Tibial nerve (tissue), 4 donors: ENCODE measurements at regions not wholly inside any gene's neighbourhood (a gene's known extent, or its start where the extent isn't known, plus 50 kb on each side); places are given as distances from the start of the nearest gene placed in this dataset.

Source experiments
- DNase-seq, 2 donors: peaks; one replicate each; pipeline ENCODE4 v3.0.0-alpha.2; 2019; ENCODE audit warnings: low spot score in 2 of 2
- H3K27ac ChIP-seq, 4 donors: fragments of 200-600 bp; sonication (generic) in 3 of 4; one replicate each; pipeline ENCODE4 v1.5.1; 2017 to 2019; ENCODE audit warnings: mild to moderate bottlenecking in 1 of 4
- H3K27me3 ChIP-seq, 2 donors: fragments of 200-600 bp; sonication (generic) in 1 of 2; one replicate each; pipeline versions ENCODE4 v1.5.1 to v1.6.0; 2017 to 2019
- H3K36me3 ChIP-seq, 3 donors: fragments of 200-600 bp; sonication (generic); one replicate each; pipeline ENCODE4 v1.5.1; 2018 to 2019
- H3K4me1 ChIP-seq, 4 donors: fragments of 200-600 bp; sonication (generic) in 3 of 4; one replicate each; pipeline ENCODE4 v1.5.1; 2017 to 2019
- H3K4me3 ChIP-seq, 4 donors: fragments of 200-600 bp; sonication (generic) in 3 of 4; one replicate each; pipeline ENCODE4 v1.5.1; 2017 to 2019; ENCODE audit warnings: mild to moderate bottlenecking in 1 of 4, moderate library complexity in 1 of 4
- H3K9me3 ChIP-seq, 4 donors: fragments of 200-600 bp; sonication (generic) in 3 of 4; one replicate each; pipeline ENCODE4 v1.5.1; 2017 to 2019
- EP300 ChIP-seq, 2 donors: sonication (generic); formaldehyde crosslinking; IDR thresholded peaks; one replicate each; pipeline ENCODE4 v1.6.1; 2017; ENCODE audit warnings: antibody characterized with exemption in 2 of 2, mild to moderate bottlenecking in 1 of 2
- POLR2A ChIP-seq, 2 donors: fragments of 450-650 bp; IDR thresholded peaks; one replicate each; pipeline ENCODE4 v1.6.1; 2017; ENCODE audit warnings: antibody characterized with exemption in 2 of 2, mild to moderate bottlenecking in 2 of 2, moderate library complexity in 2 of 2
- WGBS, 2 donors: methylation state at CpG; one replicate each; pipeline ENCODE4 v1.1.5; 2018; 5-methylcytosine and 5-hydroxymethylcytosine counted together
- TF ChIP-seq, protein P1 (sequence below), 5 experiments: fragments of 200-600 bp in 3 of 5; fragments of 450-650 bp in 2 of 5; sonication (generic) in 3 of 5; IDR thresholded peaks; one replicate each; pipeline ENCODE4 v1.5.1; 2016 to 2019; ENCODE audit warnings: antibody characterized with exemption in 5 of 5, mild to moderate bottlenecking in 3 of 5, moderate library complexity in 2 of 5

DNA sequence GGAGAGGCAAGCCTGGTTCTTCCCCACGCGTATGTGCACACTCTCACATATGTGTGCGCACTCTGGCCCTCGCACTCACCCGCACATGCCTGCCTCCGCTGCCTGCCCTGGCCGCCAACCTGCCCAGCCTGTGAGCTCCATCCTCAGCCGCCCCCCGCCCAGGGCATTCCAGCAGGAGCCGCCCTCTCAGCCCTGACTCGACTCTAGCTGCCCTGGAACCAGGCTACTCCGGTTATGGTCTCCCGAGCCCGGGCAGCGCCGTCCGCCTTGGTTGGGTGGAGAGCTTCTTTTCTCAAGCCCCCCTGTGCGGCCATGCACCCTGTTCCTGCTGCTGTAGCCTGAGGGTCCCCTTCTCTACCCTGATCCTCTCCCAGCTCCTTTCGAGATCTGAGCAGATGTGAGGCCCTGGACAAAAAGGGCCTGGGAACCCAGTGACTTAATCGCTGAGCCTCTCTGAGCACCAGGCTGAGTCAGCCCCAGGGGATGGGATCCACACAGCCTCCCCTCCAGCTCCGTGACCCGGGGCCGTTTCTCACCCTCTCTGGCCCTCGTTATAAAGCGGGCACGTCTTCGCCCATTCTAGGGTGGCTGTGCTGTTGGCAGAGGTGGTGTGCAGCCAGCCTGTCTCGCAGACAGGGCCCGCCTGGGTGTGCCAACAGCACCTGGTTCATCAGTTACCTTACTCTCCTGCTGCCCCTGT lies 191.5 kb downstream of the TEX29 start:
- Histone ChIP-seq H3K27me3 (peaks cover 0 to 45% of the 10 kb centered on the region in 2 donors), H3K27ac (no peak overlapping the region), H3K4me3 (no peak overlapping the region), H3K9me3 (no peaks in the 10 kb centered on the region), H3K4me1 (no peaks in the 10 kb centered on the region), H3K36me3 (no peaks in the 10 kb centered on the region)
- TF ChIP-seq POLR2A (IDR thresholded peaks at IDR 0.05) (no peak), EP300 (IDR thresholded peaks at IDR 0.05) (no peak)
- TF ChIP-seq, protein P1, sequence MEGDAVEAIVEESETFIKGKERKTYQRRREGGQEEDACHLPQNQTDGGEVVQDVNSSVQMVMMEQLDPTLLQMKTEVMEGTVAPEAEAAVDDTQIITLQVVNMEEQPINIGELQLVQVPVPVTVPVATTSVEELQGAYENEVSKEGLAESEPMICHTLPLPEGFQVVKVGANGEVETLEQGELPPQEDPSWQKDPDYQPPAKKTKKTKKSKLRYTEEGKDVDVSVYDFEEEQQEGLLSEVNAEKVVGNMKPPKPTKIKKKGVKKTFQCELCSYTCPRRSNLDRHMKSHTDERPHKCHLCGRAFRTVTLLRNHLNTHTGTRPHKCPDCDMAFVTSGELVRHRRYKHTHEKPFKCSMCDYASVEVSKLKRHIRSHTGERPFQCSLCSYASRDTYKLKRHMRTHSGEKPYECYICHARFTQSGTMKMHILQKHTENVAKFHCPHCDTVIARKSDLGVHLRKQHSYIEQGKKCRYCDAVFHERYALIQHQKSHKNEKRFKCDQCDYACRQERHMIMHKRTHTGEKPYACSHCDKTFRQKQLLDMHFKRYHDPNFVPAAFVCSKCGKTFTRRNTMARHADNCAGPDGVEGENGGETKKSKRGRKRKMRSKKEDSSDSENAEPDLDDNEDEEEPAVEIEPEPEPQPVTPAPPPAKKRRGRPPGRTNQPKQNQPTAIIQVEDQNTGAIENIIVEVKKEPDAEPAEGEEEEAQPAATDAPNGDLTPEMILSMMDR (IDR thresholded peaks at IDR 0.05) = no peak
- no peak for DNase-seq
- WGBS, 2 donors = 74 to 77% methylated on average over 27 to 29 of the region's 29 CpGs

DNA sequence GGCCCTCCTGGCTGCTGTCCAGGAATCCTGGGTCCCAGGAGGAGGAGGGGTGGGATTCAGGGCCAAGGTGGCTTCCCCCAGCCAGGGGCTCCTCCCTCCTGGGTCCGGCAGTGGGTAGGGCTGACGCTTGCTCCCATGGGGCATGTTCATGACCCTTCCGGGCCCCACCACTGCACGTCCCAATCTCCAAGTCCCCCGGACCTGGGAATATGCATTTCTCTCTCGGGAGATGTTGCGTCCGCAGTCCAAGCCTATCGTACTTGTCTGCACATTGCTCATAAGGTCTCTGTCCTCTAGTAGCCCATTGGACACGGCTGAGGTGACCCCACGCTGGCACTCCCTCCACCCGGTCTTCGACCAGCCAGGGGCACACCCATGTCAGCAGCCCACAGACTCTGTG lies 192.3 kb downstream of the TEX29 start:
- Histone ChIP-seq H3K4me1 (no peaks in the 10 kb centered on the region), H3K36me3 (no peaks in the 10 kb centered on the region), H3K27ac (no peak overlapping the region), H3K27me3 (peaks cover 0 to 51% of the 10 kb centered on the region in 2 donors), H3K9me3 (no peaks in the 10 kb centered on the region), H3K4me3 (no peak overlapping the region)
- TF ChIP-seq, protein P1 (IDR thresholded peaks at IDR 0.05) = no peak
- no peak for TF ChIP-seq EP300 (IDR thresholded peaks at IDR 0.05)
- no peak for TF ChIP-seq POLR2A (IDR thresholded peaks at IDR 0.05)
- WGBS, 2 donors = 76 to 83% methylated on average over 13 of the region's 13 CpGs
- DNase-seq = no peak

DNA sequence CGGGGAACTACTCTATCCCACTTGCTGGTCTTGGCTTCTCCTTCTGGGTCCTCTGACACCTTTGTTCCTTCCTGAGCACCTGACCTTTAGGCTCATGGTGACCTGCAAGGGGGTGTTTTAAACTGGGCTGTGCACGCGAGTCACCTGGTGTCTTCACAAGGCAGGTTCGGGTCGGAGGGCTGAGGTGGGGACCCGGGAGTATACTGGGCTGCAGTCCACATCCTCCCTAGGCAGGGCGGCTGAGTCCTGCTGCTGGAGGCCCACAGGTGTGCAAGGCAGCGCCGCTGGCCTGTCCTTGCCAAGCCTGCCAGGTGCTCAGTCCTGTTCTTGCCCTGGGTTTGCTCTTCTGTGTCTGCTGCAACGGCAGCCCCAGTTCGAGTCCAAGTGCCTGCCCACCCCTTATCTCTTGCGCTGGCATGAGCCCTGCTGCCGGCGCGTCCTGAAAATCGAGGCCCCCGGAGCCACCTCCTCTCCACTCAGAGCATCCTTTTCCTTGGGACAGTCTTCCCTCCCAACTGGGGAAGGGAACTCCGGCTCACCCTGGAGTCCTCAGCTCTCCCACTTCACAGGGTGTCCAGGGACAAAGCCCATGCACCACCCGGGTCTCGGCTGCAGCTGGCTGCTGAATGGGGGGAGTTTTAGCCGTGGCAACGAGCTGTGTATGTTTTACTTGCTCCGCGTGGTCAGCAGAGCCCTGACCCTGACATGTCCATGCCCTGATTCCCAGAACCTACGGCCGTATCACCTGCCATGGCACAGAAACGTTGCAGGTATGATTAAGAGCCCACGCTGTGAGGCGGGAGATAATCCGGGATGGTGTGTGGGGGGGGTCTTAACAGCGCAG lies 193.5 kb downstream of the TEX29 start:
- H3K27me3 ChIP-seq = peaks cover 0 to 52% of the 10 kb centered on the region in 2 donors
- no peak for TF ChIP-seq POLR2A (IDR thresholded peaks at IDR 0.05)
- TF ChIP-seq, protein P1 (IDR thresholded peaks at IDR 0.05) = no peak
- TF ChIP-seq EP300 (IDR thresholded peaks at IDR 0.05) = no peak
- no peaks in the 10 kb centered on the region for H3K9me3 ChIP-seq
- no peak overlapping the region for H3K27ac ChIP-seq
- H3K4me1 ChIP-seq = no peaks in the 10 kb centered on the region
- no peak for DNase-seq
- no peaks in the 10 kb centered on the region for H3K36me3 ChIP-seq
- WGBS, 2 donors = 79 to 84% methylated on average over 31 of the region's 31 CpGs
- no peak overlapping the region for H3K4me3 ChIP-seq

DNA sequence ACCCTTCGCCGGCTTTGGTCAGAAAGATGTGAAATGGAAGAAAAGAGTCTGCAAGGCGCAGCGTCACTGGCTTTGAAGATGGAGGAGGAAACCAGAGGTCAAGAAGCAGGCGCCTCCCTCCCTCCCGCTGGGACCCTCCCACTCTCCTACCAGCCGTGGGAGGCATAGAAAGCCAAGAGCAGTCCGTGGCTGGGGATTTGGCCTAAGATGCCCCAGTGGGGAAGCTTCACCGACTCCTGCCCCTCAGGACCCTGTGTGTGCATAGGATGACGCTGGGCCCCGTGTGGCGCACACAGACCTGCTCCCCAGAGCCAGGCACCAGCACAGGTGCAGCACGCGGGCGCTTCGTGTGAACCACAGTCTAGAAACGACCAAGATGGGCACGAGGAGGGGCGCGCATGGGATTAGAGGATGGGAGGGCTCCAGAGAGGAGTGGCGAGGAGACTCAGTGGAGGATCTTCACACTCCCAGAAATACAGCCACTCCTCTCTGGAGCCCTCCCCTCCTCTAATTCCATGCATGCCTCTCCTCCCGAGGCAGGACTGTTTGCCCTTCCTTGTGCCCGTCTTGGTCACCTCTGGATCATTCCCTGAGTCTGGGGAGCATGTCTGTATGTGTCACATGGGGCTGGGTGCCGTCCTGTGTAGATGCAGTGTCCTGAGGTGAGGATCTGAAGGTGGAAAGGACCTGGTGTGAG lies 194.3 kb downstream of the TEX29 start:
- Histone ChIP-seq H3K4me1 (no peaks in the 10 kb centered on the region), H3K9me3 (no peaks in the 10 kb centered on the region), H3K36me3 (no peaks in the 10 kb centered on the region), H3K4me3 (no peak overlapping the region), H3K27ac (no peak overlapping the region), H3K27me3 (peaks cover 0 to 54% of the 10 kb centered on the region in 2 donors)
- DNase-seq = no peak
- no peak for TF ChIP-seq POLR2A (IDR thresholded peaks at IDR 0.05)
- TF ChIP-seq, protein P1 (IDR thresholded peaks at IDR 0.05) = no peak
- no peak for TF ChIP-seq EP300 (IDR thresholded peaks at IDR 0.05)
- WGBS, 2 donors = 57 to 65% methylated on average over 24 of the region's 24 CpGs

DNA sequence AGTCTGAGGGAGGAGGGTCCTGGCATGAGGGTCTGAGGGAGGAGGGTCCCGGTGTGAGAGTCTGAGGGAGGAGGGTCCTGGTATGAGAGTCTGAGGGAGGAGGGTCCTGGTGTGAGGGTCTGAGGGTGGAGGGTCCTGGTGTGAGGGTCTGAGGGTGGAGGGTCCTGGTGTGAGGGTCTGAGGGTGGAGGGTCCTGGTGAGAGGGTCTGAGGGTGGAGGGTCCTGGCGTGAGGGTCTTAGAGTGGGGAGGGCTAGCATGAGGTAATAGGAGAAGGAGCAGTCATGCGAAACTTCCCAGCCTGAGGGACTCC lies 194.8 kb downstream of the TEX29 start:
- DNase-seq = no peak
- TF ChIP-seq EP300 (IDR thresholded peaks at IDR 0.05) = no peak
- Histone ChIP-seq H3K4me3 (no peak overlapping the region), H3K4me1 (no peaks in the 10 kb centered on the region), H3K27ac (no peak overlapping the region), H3K9me3 (no peaks in the 10 kb centered on the region), H3K36me3 (no peaks in the 10 kb centered on the region), H3K27me3 (peaks cover 0 to 54% of the 10 kb centered on the region in 2 donors)
- WGBS, 2 donors = 73 to 79% methylated on average over 3 of the region's 3 CpGs
